A549 (cell line): ENCODE measurements at regions not wholly inside any gene's neighbourhood (a gene's known extent, or its start where the extent isn't known, plus 50 kb on each side); places are given as distances from the start of the nearest gene placed in this dataset.

ENCODE experiments used
- EP300 ChIP-seq, 2 experiments: fragments of >200 bp; sonication (Bioruptor Twin); formaldehyde crosslinking; IDR thresholded peaks; 2 replicates in 1 of 2; 3 replicates in 1 of 2; pipeline ENCODE4 v1.6.1; 2016 to 2017
- ESRRA ChIP-seq: fragments of 150-350 bp; IDR thresholded peaks from 2 replicates; pipeline ENCODE4 v1.6.1; 2014; ENCODE audit warnings: mild to moderate bottlenecking, low read length, borderline replicate concordance
- JUNB ChIP-seq: fragments of >200 bp; sonication (Bioruptor Twin); formaldehyde crosslinking; IDR thresholded peaks from 2 replicates; pipeline ENCODE4 v1.6.1; 2016
- MYC ChIP-seq: IDR thresholded peaks from 2 replicates; pipeline ENCODE4 v1.6.1; 2012; ENCODE audit warnings: mild to moderate bottlenecking, inconsistent platforms, low read length, improper control_type of control experiment, borderline replicate concordance
- POLR2A ChIP-seq: IDR thresholded peaks from 2 replicates; pipeline ENCODE4 v1.6.1; 2012; ENCODE audit warnings: mild to moderate bottlenecking, low read length
- POLR2AphosphoS2 ChIP-seq: conservative IDR thresholded peaks from 2 replicates; pipeline ENCODE4 v1.6.1; 2012; ENCODE audit warnings: low read length, improper control_type of control experiment, inconsistent platforms
- RAD21 ChIP-seq, 2 experiments: fragments of >200 bp in 1 of 2; sonication (Bioruptor Twin) in 1 of 2; formaldehyde crosslinking in 1 of 2; IDR thresholded peaks in 1 of 2; conservative IDR thresholded peaks in 1 of 2; 2 replicates in 1 of 2; 3 replicates in 1 of 2; pipeline ENCODE4 v1.6.1; 2012 to 2018; ENCODE audit warnings: inconsistent platforms in 1 of 2
- TP53 ChIP-seq: fragments of 250-450 bp; sonication (Bioruptor Pico); IDR thresholded peaks from 2 replicates; pipeline ENCODE4 v1.5.0; 2021; ENCODE audit warnings: mild to moderate bottlenecking, moderate library complexity
- ZC3H11A ChIP-seq: fragments of 450-650 bp; IDR thresholded peaks from 2 replicates; pipeline ENCODE4 v1.6.1; 2014; ENCODE audit warnings: antibody characterized with exemption, mild to moderate bottlenecking
- TF ChIP-seq, protein P1 (sequence below): fragments of >200 bp; sonication (Bioruptor Twin); formaldehyde crosslinking; IDR thresholded peaks from 3 replicates; pipeline ENCODE4 v1.5.1; 2016
- TF ChIP-seq, protein P2 (sequence below): fragments of 200-600 bp; sonication (generic); IDR thresholded peaks from 2 replicates; pipeline ENCODE4 v1.6.1; 2016; ENCODE audit warnings: antibody characterized with exemption, mild to moderate bottlenecking, moderate library complexity

DNA sequence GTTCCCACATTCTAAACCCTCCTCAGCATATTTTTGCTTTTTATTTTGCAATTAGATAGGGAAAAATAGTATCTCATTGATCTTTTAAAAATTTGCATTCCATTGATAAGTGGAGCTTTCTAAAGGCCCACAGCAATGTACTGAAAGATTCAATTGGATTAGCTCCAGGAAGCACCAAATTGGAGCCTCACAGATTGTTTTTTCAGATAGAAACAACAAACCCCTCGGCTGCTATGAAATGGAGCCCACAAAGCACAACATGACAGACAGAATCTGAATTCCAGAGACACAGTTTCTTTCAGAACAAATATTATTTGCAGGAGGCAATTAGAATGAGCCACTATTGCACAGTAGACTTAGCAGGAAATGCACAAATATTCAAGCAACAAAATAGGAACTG lies 58.9 kb upstream of the KIF26B start:
- TF ChIP-seq MYC: no peak
- TF ChIP-seq, protein P1, sequence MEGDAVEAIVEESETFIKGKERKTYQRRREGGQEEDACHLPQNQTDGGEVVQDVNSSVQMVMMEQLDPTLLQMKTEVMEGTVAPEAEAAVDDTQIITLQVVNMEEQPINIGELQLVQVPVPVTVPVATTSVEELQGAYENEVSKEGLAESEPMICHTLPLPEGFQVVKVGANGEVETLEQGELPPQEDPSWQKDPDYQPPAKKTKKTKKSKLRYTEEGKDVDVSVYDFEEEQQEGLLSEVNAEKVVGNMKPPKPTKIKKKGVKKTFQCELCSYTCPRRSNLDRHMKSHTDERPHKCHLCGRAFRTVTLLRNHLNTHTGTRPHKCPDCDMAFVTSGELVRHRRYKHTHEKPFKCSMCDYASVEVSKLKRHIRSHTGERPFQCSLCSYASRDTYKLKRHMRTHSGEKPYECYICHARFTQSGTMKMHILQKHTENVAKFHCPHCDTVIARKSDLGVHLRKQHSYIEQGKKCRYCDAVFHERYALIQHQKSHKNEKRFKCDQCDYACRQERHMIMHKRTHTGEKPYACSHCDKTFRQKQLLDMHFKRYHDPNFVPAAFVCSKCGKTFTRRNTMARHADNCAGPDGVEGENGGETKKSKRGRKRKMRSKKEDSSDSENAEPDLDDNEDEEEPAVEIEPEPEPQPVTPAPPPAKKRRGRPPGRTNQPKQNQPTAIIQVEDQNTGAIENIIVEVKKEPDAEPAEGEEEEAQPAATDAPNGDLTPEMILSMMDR: no peak
- TF ChIP-seq EP300 (IDR thresholded peaks at IDR 0.05): no peak
- TF ChIP-seq RAD21 (conservative IDR thresholded peaks at IDR 0.05 in 1 of 2, IDR thresholded peaks at IDR 0.05 in 1 of 2): no peak
- no peak for TF ChIP-seq POLR2AphosphoS2
- no peak for TF ChIP-seq ZC3H11A
- no peak for TF ChIP-seq POLR2A
- TF ChIP-seq JUNB: no peak
- no peak for TF ChIP-seq TP53 (CRISPR knock-in tag)
- TF ChIP-seq, protein P2, sequence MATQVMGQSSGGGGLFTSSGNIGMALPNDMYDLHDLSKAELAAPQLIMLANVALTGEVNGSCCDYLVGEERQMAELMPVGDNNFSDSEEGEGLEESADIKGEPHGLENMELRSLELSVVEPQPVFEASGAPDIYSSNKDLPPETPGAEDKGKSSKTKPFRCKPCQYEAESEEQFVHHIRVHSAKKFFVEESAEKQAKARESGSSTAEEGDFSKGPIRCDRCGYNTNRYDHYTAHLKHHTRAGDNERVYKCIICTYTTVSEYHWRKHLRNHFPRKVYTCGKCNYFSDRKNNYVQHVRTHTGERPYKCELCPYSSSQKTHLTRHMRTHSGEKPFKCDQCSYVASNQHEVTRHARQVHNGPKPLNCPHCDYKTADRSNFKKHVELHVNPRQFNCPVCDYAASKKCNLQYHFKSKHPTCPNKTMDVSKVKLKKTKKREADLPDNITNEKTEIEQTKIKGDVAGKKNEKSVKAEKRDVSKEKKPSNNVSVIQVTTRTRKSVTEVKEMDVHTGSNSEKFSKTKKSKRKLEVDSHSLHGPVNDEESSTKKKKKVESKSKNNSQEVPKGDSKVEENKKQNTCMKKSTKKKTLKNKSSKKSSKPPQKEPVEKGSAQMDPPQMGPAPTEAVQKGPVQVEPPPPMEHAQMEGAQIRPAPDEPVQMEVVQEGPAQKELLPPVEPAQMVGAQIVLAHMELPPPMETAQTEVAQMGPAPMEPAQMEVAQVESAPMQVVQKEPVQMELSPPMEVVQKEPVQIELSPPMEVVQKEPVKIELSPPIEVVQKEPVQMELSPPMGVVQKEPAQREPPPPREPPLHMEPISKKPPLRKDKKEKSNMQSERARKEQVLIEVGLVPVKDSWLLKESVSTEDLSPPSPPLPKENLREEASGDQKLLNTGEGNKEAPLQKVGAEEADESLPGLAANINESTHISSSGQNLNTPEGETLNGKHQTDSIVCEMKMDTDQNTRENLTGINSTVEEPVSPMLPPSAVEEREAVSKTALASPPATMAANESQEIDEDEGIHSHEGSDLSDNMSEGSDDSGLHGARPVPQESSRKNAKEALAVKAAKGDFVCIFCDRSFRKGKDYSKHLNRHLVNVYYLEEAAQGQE: no peak
- no peak for TF ChIP-seq ESRRA
